H1 (cell line): ENCODE measurements at regions not wholly inside any gene's neighbourhood (a gene's known extent, or its start where the extent isn't known, plus 50 kb on each side); places are given as distances from the start of the nearest gene placed in this dataset.

Experiments
- CTCF ChIA-PET: fragments of 300-600 bp; sonication (Branson Sonifier 250); formaldehyde crosslinking; loops from one replicate; lab custom pipeline; 2021; ENCODE audit not compliant: partially characterized antibody; lab: Charles Lee
- POLR2A ChIA-PET: fragments of 300-600 bp; sonication (Branson Sonifier 250); formaldehyde crosslinking; loops from one replicate; lab custom pipeline; 2021; ENCODE audit warnings: inconsistent platforms; ENCODE audit not compliant: partially characterized antibody; lab: Charles Lee
- DNase-seq, 2 experiments: peaks; one replicate each; pipeline versions ENCODE4 v3.0.0 to v3.0.0-alpha.2; 2010 to 2022; ENCODE audit warnings: low spot score in 2 of 2, low read depth in 1 of 2, mixed read lengths in 1 of 2
- FAIRE-seq: peaks from 2 replicates; lab custom pipeline; 2011; peaks lifted over from hg19 to GRCh38; lab: Jason Lieb, UNC
- H2AFZ ChIP-seq: 2 replicates; pipeline ENCODE4 v1.8.1; 2012; ENCODE audit warnings: low read length, inconsistent platforms
- H2AK5ac ChIP-seq: 2 replicates; pipeline ENCODE4 v1.6.1; 2013; ENCODE audit warnings: low read depth, low read length
- H2BK120ac ChIP-seq: replicated peaks from 2 replicates; pipeline ENCODE3; 2013; ENCODE audit warnings: low read depth, low read length, inconsistent platforms
- H2BK12ac ChIP-seq: 2 replicates; pipeline ENCODE4 v1.6.1; 2013; ENCODE audit warnings: low read depth, low read length
- H2BK15ac ChIP-seq: 2 replicates; pipeline ENCODE4 v1.6.1; 2013; ENCODE audit warnings: low read length
- H2BK20ac ChIP-seq: 2 replicates; pipeline ENCODE4 v1.6.1; 2013; ENCODE audit warnings: low read length
- H2BK5ac ChIP-seq: 2 replicates; pipeline ENCODE4 v1.6.1; 2013; ENCODE audit warnings: low read depth, low read length
- H3K14ac ChIP-seq: 2 replicates; pipeline ENCODE4 v1.6.1; 2013; ENCODE audit warnings: inconsistent platforms; ENCODE audit not compliant: insufficient read length
- H3K18ac ChIP-seq: 2 replicates; pipeline ENCODE4 v1.6.1; 2013; ENCODE audit warnings: low read length; ENCODE audit errors: extremely low read depth
- H3K23ac ChIP-seq: 2 replicates; pipeline ENCODE4 v1.6.1; 2013; ENCODE audit warnings: inconsistent platforms; ENCODE audit not compliant: insufficient read length
- H3K23me2 ChIP-seq: 2 replicates; pipeline ENCODE4 v1.6.1; 2013; ENCODE audit warnings: low read depth, low read length
- H3K27ac ChIP-seq: 2 replicates; pipeline ENCODE4 v1.6.1; 2011; ENCODE audit warnings: low read depth, low read length, inconsistent platforms
- H3K27me3 ChIP-seq, 4 experiments: replicated peaks in 1 of 4; 1 replicate in 1 of 4; 2 replicates in 3 of 4; pipeline versions ENCODE4 v1.6.1 to v1.8.1; 2011 to 2013; ENCODE audit warnings: low read length in 3 of 4, mild to moderate bottlenecking in 3 of 4, inconsistent platforms in 2 of 4, mixed read lengths in 2 of 4, moderate library complexity in 1 of 4; ENCODE audit not compliant: control insufficient read depth in 3 of 4, insufficient read depth in 3 of 4; ENCODE audit errors: extremely low read depth in 1 of 4
- H3K36me3 ChIP-seq, 4 experiments: 2 replicates each; pipeline versions ENCODE4 v1.6.1 to v1.8.1; 2011 to 2013; ENCODE audit warnings: mild to moderate bottlenecking in 4 of 4, low read length in 3 of 4, moderate library complexity in 2 of 4, control low read depth in 1 of 4, inconsistent platforms in 1 of 4; ENCODE audit not compliant: insufficient read depth in 4 of 4, control insufficient read depth in 2 of 4
- H3K4ac ChIP-seq: replicated peaks from 2 replicates; pipeline ENCODE3; 2013; ENCODE audit warnings: low read length, low read depth, mixed read lengths, inconsistent platforms; ENCODE audit not compliant: insufficient read length
- H3K4me1 ChIP-seq, 4 experiments: replicated peaks in 1 of 4; 1 replicate in 1 of 4; 2 replicates in 3 of 4; pipeline versions ENCODE4 v1.6.1 to v1.8.1; 2011 to 2013; ENCODE audit warnings: low read length in 3 of 4, inconsistent platforms in 2 of 4, mixed read lengths in 1 of 4; ENCODE audit not compliant: insufficient read depth in 4 of 4, control insufficient read depth in 3 of 4
- H3K4me2 ChIP-seq, 2 experiments: 2 replicates each; pipeline versions ENCODE4 v1.6.1 to v1.8.1; 2011 to 2013; ENCODE audit warnings: low read depth in 2 of 2, low read length in 2 of 2, control low read depth in 1 of 2, inconsistent platforms in 1 of 2, mild to moderate bottlenecking in 1 of 2; ENCODE audit not compliant: insufficient read depth in 1 of 2
- H3K4me3 ChIP-seq, 4 experiments: fragments of 200-600, 300-600 bp in 1 of 4; sonication (generic), shearing (Covaris generic), sonication (Bioruptor Twin) in 1 of 4; 2 replicates each; pipeline versions ENCODE4 v1.5.1 to v1.8.1; 2011 to 2016; ENCODE audit warnings: low read length in 4 of 4, low read depth in 3 of 4, control low read depth in 2 of 4, inconsistent platforms in 2 of 4, mild to moderate bottlenecking in 2 of 4, mixed read lengths in 1 of 4, moderate library complexity in 1 of 4; ENCODE audit not compliant: insufficient read depth in 2 of 4; ENCODE audit errors: extremely low read depth in 1 of 4
- H3K56ac ChIP-seq: replicated peaks from 2 replicates; pipeline ENCODE3; 2013; ENCODE audit warnings: low read depth, mild to moderate bottlenecking, mixed read lengths, low read length, inconsistent platforms; ENCODE audit not compliant: insufficient read length
- H3K79me1 ChIP-seq: 2 replicates; pipeline ENCODE4 v1.6.1; 2013; ENCODE audit warnings: low read depth, low read length, control low read depth
- H3K79me2 ChIP-seq, 2 experiments: 2 replicates each; pipeline versions ENCODE4 v1.6.1 to v1.8.1; 2012 to 2013; ENCODE audit warnings: low read length in 2 of 2, mild to moderate bottlenecking in 2 of 2, inconsistent platforms in 1 of 2; ENCODE audit not compliant: insufficient read depth in 2 of 2, control insufficient read depth in 1 of 2
- H3K9ac ChIP-seq, 4 experiments: replicated peaks in 1 of 4; 1 replicate in 1 of 4; 2 replicates in 3 of 4; pipeline versions ENCODE4 v1.6.1 to v1.8.1; 2011 to 2013; ENCODE audit warnings: low read depth in 3 of 4, low read length in 3 of 4, control low read depth in 2 of 4, mild to moderate bottlenecking in 2 of 4, moderate library complexity in 2 of 4, inconsistent platforms in 1 of 4; ENCODE audit errors: extremely low read depth in 1 of 4
- H3K9me3 ChIP-seq, 2 experiments: 2 replicates each; pipeline versions ENCODE4 v1.6.1 to v1.8.1; 2012 to 2013; ENCODE audit warnings: mild to moderate bottlenecking in 2 of 2, moderate library complexity in 2 of 2, control low read depth in 1 of 2, inconsistent platforms in 1 of 2, low read depth in 1 of 2, low read length in 1 of 2, mixed read lengths in 1 of 2; ENCODE audit not compliant: insufficient read depth in 2 of 2
- H4K20me1 ChIP-seq, 2 experiments: replicated peaks in 1 of 2; 2 replicates each; pipeline versions ENCODE3 to v1.8.1; 2011 to 2013; ENCODE audit warnings: inconsistent platforms in 2 of 2, low read length in 2 of 2, mild to moderate bottlenecking in 1 of 2; ENCODE audit not compliant: insufficient read depth in 2 of 2, control insufficient read depth in 1 of 2
- H4K5ac ChIP-seq: 2 replicates; pipeline ENCODE4 v1.6.1; 2013; ENCODE audit warnings: low read length, low read depth, mixed read lengths, inconsistent platforms; ENCODE audit not compliant: insufficient read length
- H4K8ac ChIP-seq: 2 replicates; pipeline ENCODE4 v1.8.0; 2013; ENCODE audit warnings: mild to moderate bottlenecking, moderate library complexity, low read length, inconsistent platforms; ENCODE audit not compliant: insufficient read depth; ENCODE audit errors: extremely low read depth
- H4K91ac ChIP-seq: replicated peaks from 2 replicates; pipeline ENCODE3; 2013; ENCODE audit warnings: low read length, mixed read lengths, inconsistent platforms; ENCODE audit not compliant: insufficient read length
- EZH2 ChIP-seq: fragments of 200-600 bp; sonication (generic); IDR thresholded peaks from 2 replicates; pipeline ENCODE4 v1.7.1; 2012; ENCODE audit warnings: low read depth, mild to moderate bottlenecking, moderate library complexity, low read length, inconsistent platforms; ENCODE audit not compliant: severe bottlenecking
- FOSL1 ChIP-seq: IDR thresholded peaks from 2 replicates; pipeline ENCODE4 v1.6.1; 2011; ENCODE audit warnings: mild to moderate bottlenecking, low read depth, low read length, moderate library complexity; ENCODE audit not compliant: insufficient read depth
- MAFK ChIP-seq: IDR thresholded peaks from 2 replicates; pipeline ENCODE4 v1.6.1; 2012; ENCODE audit warnings: low read depth, mild to moderate bottlenecking, improper control_type of control experiment, low read length
- POU5F1 ChIP-seq: IDR thresholded peaks from 2 replicates; pipeline ENCODE4 v1.6.1; 2011; ENCODE audit warnings: low read depth, mild to moderate bottlenecking, low read length, moderate library complexity
- RFX5 ChIP-seq: IDR thresholded peaks from 2 replicates; pipeline ENCODE4 v1.6.1; 2011; ENCODE audit warnings: low read depth, low read length, improper control_type of control experiment, borderline replicate concordance
- RXRA ChIP-seq: IDR thresholded peaks from 2 replicates; pipeline ENCODE4 v1.6.1; 2011; ENCODE audit warnings: low read depth, mild to moderate bottlenecking, low read length, moderate library complexity; ENCODE audit not compliant: insufficient read depth
- TAF1 ChIP-seq: IDR thresholded peaks from 2 replicates; pipeline ENCODE4 v1.6.1; 2011; ENCODE audit warnings: mild to moderate bottlenecking, low read depth, low read length
- WGBS, 2 experiments: shearing (Covaris generic) in 1 of 2; methylation state at CpG; one replicate each; pipeline versions ENCODE4 v1.1.6 to v1.1.7; 2013 to 2015; ENCODE audit warnings: low lambda C conversion rate in 2 of 2, mixed read lengths in 2 of 2, inconsistent platforms in 1 of 2, low coverage in 1 of 2, missing lambda C conversion rate in 1 of 2; ENCODE audit not compliant: insufficient replicate concordance in 2 of 2, insufficient coverage in 1 of 2, insufficient read length in 1 of 2; ENCODE audit errors: extremely low coverage in 1 of 2, missing lambda C conversion rate in 1 of 2; 5-methylcytosine and 5-hydroxymethylcytosine counted together
- TF ChIP-seq, protein P1 (sequence below), 3 experiments: IDR thresholded peaks; 1 replicate in 2 of 3; 2 replicates in 1 of 3; pipeline versions ENCODE4 v1.5.1 to v1.6.1; 2011; ENCODE audit warnings: low read length in 3 of 3, mild to moderate bottlenecking in 3 of 3, inconsistent platforms in 2 of 3, low read depth in 1 of 3, moderate library complexity in 1 of 3; ENCODE audit not compliant: insufficient read depth in 1 of 3; ENCODE audit errors: control extremely low read depth in 1 of 3

DNA sequence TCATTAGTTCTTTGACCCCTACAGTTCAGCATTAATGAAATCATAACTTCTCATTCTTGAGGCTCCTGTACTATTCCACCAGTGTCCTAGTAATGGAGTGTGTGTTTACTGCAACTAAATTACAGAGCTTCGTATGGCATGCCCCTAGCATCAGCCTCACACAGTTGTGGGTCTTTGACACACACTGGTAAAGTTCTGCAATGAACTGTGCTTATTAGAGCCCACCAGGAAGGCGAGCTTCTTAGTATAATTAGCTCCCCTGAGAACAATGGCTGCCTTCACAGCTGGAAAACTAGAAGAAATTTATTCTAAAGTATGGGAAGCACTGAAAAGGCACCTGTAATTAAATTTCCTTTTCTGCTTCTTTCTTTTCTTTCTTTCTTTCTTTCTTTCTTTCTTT, 251.1 kb upstream of the RGS18 start:
- no peak overlapping the region for H3K56ac ChIP-seq
- H4K20me1 ChIP-seq, result no peaks in the 10 kb centered on the region
- no peaks in the 10 kb centered on the region for H3K79me1 ChIP-seq
- no peak overlapping the region for H3K9ac ChIP-seq
- no peak overlapping the region for H4K91ac ChIP-seq
- no peak overlapping the region for H3K18ac ChIP-seq
- H3K36me3 ChIP-seq, result no peaks in the 10 kb centered on the region
- 53% methylated on average over 2 of the region's 2 CpGs; no CpG with 5 or more reads in 1 of the 2 experiments for WGBS, 2 experiments
- H3K23me2 ChIP-seq, result no peaks in the 10 kb centered on the region
- H3K9me3 ChIP-seq, result peaks cover 0 to 10% of the 10 kb centered on the region in 2 experiments; a peak in 3 of 4 replicates
- no peak overlapping the region for H4K8ac ChIP-seq
- H3K4me2 ChIP-seq, result no peak overlapping the region
- no peak overlapping the region for H3K4me3 ChIP-seq
- no peaks in the 10 kb centered on the region for H3K27me3 ChIP-seq
- FAIRE-seq (no peak), DNase-seq (no peak)
- H2BK15ac ChIP-seq, result no peak overlapping the region
- H2AFZ ChIP-seq, result peak overlapping the region; percentile 56; the same call in 1 of the 2 replicates
- TF ChIP-seq RFX5, result no peak
- TF ChIP-seq, protein P1, sequence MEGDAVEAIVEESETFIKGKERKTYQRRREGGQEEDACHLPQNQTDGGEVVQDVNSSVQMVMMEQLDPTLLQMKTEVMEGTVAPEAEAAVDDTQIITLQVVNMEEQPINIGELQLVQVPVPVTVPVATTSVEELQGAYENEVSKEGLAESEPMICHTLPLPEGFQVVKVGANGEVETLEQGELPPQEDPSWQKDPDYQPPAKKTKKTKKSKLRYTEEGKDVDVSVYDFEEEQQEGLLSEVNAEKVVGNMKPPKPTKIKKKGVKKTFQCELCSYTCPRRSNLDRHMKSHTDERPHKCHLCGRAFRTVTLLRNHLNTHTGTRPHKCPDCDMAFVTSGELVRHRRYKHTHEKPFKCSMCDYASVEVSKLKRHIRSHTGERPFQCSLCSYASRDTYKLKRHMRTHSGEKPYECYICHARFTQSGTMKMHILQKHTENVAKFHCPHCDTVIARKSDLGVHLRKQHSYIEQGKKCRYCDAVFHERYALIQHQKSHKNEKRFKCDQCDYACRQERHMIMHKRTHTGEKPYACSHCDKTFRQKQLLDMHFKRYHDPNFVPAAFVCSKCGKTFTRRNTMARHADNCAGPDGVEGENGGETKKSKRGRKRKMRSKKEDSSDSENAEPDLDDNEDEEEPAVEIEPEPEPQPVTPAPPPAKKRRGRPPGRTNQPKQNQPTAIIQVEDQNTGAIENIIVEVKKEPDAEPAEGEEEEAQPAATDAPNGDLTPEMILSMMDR (IDR thresholded peaks at IDR 0.05; ENCODE audit: control extremely low read depth in 1 of 3, insufficient read depth in 1 of 3, low read depth in 1 of 3, low read length in 3 of 3), result no peak
- TF ChIP-seq EZH2, result no peak
- no peak for TF ChIP-seq RXRA
- no peak for TF ChIP-seq TAF1
- no peak for TF ChIP-seq POU5F1
- TF ChIP-seq FOSL1, result no peak
- no peak for TF ChIP-seq MAFK
- no peak overlapping the region for H2BK120ac ChIP-seq
- no peak overlapping the region for H2AK5ac ChIP-seq
- no peak overlapping the region for H3K14ac ChIP-seq
- ChIA-PET POLR2A (no interaction called here), CTCF (no interaction called here)
- H3K23ac ChIP-seq, result no peak overlapping the region
- no peaks in the 10 kb centered on the region for H3K79me2 ChIP-seq
- no peak overlapping the region for H2BK5ac ChIP-seq
- H3K4me1 ChIP-seq, result peaks cover 0 to 3% (median 0%) of the 10 kb centered on the region in 4 experiments; a peak in 1 of 7 replicates
- H3K27ac ChIP-seq, result no peak overlapping the region
- no peak overlapping the region for H3K4ac ChIP-seq
- no peak overlapping the region for H2BK12ac ChIP-seq
- H2BK20ac ChIP-seq, result no peak overlapping the region
- H4K5ac ChIP-seq, result no peak overlapping the region
